ENCODE measurements at regions not wholly inside any gene's neighbourhood (a gene's known extent, or its start where the extent isn't known, plus 50 kb on each side); places are given as distances from the start of the nearest gene placed in this dataset.

DNA sequence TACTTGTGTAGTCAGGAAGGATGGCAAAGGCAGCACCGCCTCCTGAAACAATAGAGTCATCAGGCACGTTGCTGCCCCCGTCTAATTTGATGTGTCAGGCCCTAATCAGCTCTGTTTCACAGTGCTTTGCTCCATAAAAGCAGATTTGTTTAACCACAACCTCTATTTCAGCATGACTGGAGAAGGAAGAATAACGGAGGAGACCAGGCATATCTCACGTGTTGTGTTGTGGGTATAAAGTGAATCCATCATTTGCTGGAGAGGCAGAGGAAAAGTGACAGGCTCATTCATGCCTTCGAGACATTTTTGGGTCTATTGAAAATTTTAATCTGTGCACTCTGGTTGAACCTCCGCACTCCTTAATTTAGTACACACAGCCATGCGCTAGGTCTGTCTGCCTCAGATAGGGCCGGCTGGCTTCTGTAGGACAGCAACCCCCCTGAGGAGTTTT lies 940.4 kb upstream of the SLC10A2 start:
- WGBS, 4 donors = 80 to 84% (median 82%) methylated on average over 9 of the region's 9 CpGs
- no peak for TF ChIP-seq POLR2A (IDR thresholded peaks at IDR 0.05)
- TF ChIP-seq, protein P1, sequence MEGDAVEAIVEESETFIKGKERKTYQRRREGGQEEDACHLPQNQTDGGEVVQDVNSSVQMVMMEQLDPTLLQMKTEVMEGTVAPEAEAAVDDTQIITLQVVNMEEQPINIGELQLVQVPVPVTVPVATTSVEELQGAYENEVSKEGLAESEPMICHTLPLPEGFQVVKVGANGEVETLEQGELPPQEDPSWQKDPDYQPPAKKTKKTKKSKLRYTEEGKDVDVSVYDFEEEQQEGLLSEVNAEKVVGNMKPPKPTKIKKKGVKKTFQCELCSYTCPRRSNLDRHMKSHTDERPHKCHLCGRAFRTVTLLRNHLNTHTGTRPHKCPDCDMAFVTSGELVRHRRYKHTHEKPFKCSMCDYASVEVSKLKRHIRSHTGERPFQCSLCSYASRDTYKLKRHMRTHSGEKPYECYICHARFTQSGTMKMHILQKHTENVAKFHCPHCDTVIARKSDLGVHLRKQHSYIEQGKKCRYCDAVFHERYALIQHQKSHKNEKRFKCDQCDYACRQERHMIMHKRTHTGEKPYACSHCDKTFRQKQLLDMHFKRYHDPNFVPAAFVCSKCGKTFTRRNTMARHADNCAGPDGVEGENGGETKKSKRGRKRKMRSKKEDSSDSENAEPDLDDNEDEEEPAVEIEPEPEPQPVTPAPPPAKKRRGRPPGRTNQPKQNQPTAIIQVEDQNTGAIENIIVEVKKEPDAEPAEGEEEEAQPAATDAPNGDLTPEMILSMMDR (IDR thresholded peaks at IDR 0.05) = no peak

DNA sequence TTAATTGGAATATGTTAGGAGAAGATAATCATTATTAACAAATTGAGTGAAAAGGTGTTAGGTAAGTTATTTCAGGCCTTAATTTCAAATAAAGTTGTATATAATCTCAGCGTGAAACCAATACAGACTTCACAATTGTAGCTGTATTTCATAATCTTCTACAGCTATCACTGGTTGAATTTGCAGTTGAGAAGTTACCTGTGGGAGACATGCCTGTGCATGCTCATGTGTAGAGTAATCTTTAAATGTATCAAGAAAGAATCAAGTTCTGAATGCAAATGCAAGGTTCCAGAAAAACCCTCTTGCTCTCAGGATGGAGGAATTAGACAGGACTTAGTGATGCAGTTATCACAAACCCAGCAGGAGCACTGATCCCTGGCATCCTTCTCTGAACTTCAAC lies 938.4 kb upstream of the SLC10A2 start:
- no peaks in the 10 kb centered on the region for H3K27me3 ChIP-seq
- no peak for DNase-seq
- TF ChIP-seq, protein P1 (IDR thresholded peaks at IDR 0.05) = no peak
- TF ChIP-seq POLR2A (IDR thresholded peaks at IDR 0.05) = no peak
- no peaks in the 10 kb centered on the region for H3K36me3 ChIP-seq (replicated peaks in 1 of 2)
- H3K4me3 ChIP-seq = no peak overlapping the region
- WGBS, 4 donors = 73 to 100% (median 88%) methylated on average over 1 of the region's 1 CpG
- H3K9me3 ChIP-seq (replicated peaks in 1 of 3) = no peaks in the 10 kb centered on the region
- intact Hi-C loops (cut with DNase I) = no loop called here
- no peaks in the 10 kb centered on the region for H3K4me1 ChIP-seq (replicated peaks in 1 of 2)
- no peak overlapping the region for H3K27ac ChIP-seq

More for the DNA sequence above, 940.4 kb upstream of the SLC10A2 start:
- Histone ChIP-seq H3K4me1 (replicated peaks in 1 of 2) (no peaks in the 10 kb centered on the region), H3K27ac (no peak overlapping the region), H3K36me3 (replicated peaks in 1 of 2) (no peaks in the 10 kb centered on the region), H3K4me3 (no peak overlapping the region), H3K9me3 (replicated peaks in 1 of 3) (no peaks in the 10 kb centered on the region), H3K27me3 (no peaks in the 10 kb centered on the region)
- DNase-seq = no peak
- intact Hi-C loops (cut with DNase I) = no loop called here

DNA sequence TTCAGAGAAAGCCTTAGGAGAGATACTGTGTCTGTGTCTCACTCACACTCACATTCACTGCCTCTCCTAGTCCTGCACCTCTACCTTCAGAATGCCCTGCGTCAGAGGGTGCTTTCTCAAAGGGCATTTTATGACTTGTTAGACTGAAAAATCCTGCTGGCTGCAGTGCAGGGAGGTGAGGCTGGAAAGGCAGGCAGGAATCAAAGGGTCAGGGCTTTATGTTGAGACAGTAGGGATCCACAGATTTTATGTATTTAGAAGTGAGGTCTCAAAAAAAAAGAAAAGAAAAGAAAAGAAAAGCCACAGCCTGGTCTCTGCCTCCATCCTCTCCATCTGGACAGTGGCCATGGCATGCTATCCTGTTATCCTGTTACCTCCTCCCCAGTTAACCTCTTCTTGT lies 936.0 kb upstream of the SLC10A2 start:
- Histone ChIP-seq H3K27me3 (no peaks in the 10 kb centered on the region), H3K4me3 (no peak overlapping the region), H3K27ac (no peak overlapping the region), H3K36me3 (replicated peaks in 1 of 2) (no peaks in the 10 kb centered on the region), H3K9me3 (replicated peaks in 1 of 3) (no peaks in the 10 kb centered on the region), H3K4me1 (replicated peaks in 1 of 2) (no peaks in the 10 kb centered on the region)
- TF ChIP-seq, protein P1 (IDR thresholded peaks at IDR 0.05) = no peak
- TF ChIP-seq POLR2A (IDR thresholded peaks at IDR 0.05) = no peak
- 44 to 86% (median 65%) methylated on average over 1 of the region's 1 CpG for WGBS, 4 donors
- intact Hi-C loops (cut with DNase I) = no loop called here
- no peak for DNase-seq

DNA sequence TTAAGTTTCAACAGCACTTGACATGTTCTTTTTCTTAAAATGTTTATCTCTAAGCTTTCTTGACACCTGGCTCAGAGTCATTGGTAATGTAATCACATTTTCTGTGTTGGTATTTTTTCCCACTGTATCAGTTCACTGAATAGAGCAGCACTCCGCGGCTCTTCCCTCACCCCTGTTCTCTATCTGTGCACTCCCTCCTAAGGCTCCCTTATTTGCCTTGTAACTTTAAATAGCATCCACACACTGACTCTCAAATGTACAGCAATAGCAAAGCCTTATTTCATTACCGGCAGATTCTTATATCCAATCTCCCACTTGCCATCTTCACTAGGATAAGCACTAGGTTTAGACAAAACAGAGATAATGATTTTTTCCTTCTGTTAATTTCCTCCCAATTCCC lies 935.5 kb upstream of the SLC10A2 start:
- Histone ChIP-seq H3K9me3 (replicated peaks in 1 of 3) (no peaks in the 10 kb centered on the region), H3K4me1 (replicated peaks in 1 of 2) (no peaks in the 10 kb centered on the region), H3K27ac (no peak overlapping the region), H3K36me3 (replicated peaks in 1 of 2) (no peaks in the 10 kb centered on the region), H3K4me3 (no peak overlapping the region), H3K27me3 (no peaks in the 10 kb centered on the region)
- intact Hi-C loops (cut with DNase I) = no loop called here
- 73 to 85% (median 80%) methylated on average over 3 of the region's 3 CpGs for WGBS, 4 donors
- TF ChIP-seq POLR2A (IDR thresholded peaks at IDR 0.05) = no peak
- TF ChIP-seq, protein P1 (IDR thresholded peaks at IDR 0.05) = no peak
- DNase-seq = no peak
